Gastroesophageal sphincter (tissue), 3 donors: ENCODE measurements at regions not wholly inside any gene's neighbourhood (a gene's known extent, or its start where the extent isn't known, plus 50 kb on each side); places are given as distances from the start of the nearest gene placed in this dataset.

ENCODE experiments used
- CTCF ChIP-seq, 4 experiments: fragments of 200-600 bp in 2 of 4; fragments of 450-650 bp in 2 of 4; sonication (generic) in 1 of 4; IDR thresholded peaks; one replicate each; pipeline ENCODE4 v1.5.1; 2017 to 2019; ENCODE audit warnings: antibody characterized with exemption in 4 of 4, mild to moderate bottlenecking in 2 of 4, moderate library complexity in 2 of 4
- EP300 ChIP-seq: sonication (generic); formaldehyde crosslinking; IDR thresholded peaks from one replicate; pipeline ENCODE4 v1.6.1; 2017; ENCODE audit warnings: antibody characterized with exemption, mild to moderate bottlenecking
- POLR2A ChIP-seq, 2 donors: fragments of 450-650 bp; IDR thresholded peaks; one replicate each; pipeline ENCODE4 v1.6.1; 2017; ENCODE audit warnings: antibody characterized with exemption in 2 of 2, mild to moderate bottlenecking in 2 of 2, moderate library complexity in 1 of 2
- POLR2AphosphoS5 ChIP-seq: sonication (generic); formaldehyde crosslinking; IDR thresholded peaks from one replicate; pipeline ENCODE4 v1.6.1; 2017; ENCODE audit warnings: antibody characterized with exemption

GRCh38 chr10:29922226-29922625, 137.2 kb downstream of the JCAD start:
- TF ChIP-seq CTCF (IDR thresholded peaks at IDR 0.05): no peak
- no peak for TF ChIP-seq POLR2A (IDR thresholded peaks at IDR 0.05)
- TF ChIP-seq POLR2AphosphoS5: no peak
- TF ChIP-seq EP300: no peak
